ENCODE measurements at regions not wholly inside any gene's neighbourhood (a gene's known extent, or its start where the extent isn't known, plus 50 kb on each side); places are given as distances from the start of the nearest gene placed in this dataset.

DNA sequence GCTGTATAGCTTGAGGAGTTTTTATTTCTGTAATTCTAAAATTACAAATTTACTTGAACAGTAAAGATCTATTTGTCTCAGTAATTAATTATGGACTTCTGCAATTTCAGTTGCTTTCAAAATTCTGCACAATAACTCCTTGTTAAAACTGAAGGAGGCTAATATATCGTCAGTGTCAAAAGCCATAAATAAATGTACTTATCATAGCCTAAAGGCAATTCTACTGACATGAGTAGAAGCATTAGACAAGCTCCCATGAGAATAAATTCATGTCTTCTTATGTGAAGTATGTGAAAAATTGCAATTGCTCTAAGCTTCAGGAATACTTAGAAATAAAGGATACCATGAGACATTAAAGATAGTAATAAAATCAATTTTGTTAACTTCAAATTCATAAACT is 381.2 kb upstream of the PCDH10 start:
- intact Hi-C loops (cut with micrococcal nuclease): no loop called here
- no peaks in the 10 kb centered on the region for H3F3A ChIP-seq (ENCODE audit: low read length, unreplicated experiment)
- POLR2A ChIA-PET (ENCODE audit: unreplicated experiment): no interaction called here
- H3K9me2 ChIP-seq (replicated peaks; ENCODE audit: low read length): no peaks in the 10 kb centered on the region
- H3K4me3 ChIP-seq (ENCODE audit: low read length): no peak overlapping the region
- H3K36me3 ChIP-seq (ENCODE audit: low read depth, low read length): no peaks in the 10 kb centered on the region
- no peak for TF ChIP-seq EZH2 (IDR thresholded peaks at IDR 0.05; ENCODE audit: low read length, unreplicated experiment)
- no peak overlapping the region for H3K9ac ChIP-seq (ENCODE audit: low read length)
- no peaks in the 10 kb centered on the region for H3K9me3 ChIP-seq (ENCODE audit: low read length)
- H3K27me3 ChIP-seq (ENCODE audit: low read length): no peaks in the 10 kb centered on the region
- no peak overlapping the region for H3K27ac ChIP-seq (ENCODE audit: low read length)
- ATAC-seq: no peak
- BruUV-seq (replicated peaks): no TSS peak
- no peaks in the 10 kb centered on the region for H3K4me1 ChIP-seq (ENCODE audit: insufficient read depth, low read length)
- no peaks in the 10 kb centered on the region for H4K20me1 ChIP-seq (ENCODE audit: low read length)
- no peaks in the 10 kb centered on the region for H3K79me2 ChIP-seq (ENCODE audit: low read length)
- no peak overlapping the region for H2AFZ ChIP-seq (ENCODE audit: low read length)
- no peak for DNase-seq
- no peak overlapping the region for H3K4me2 ChIP-seq (ENCODE audit: low read length)
- CTCF ChIA-PET: no interaction called here

GRCh38 chr4:132770776-132771175 is 378.3 kb upstream of the PCDH10 start:
- CTCF ChIA-PET: no interaction called here
- H3K4me3 ChIP-seq (ENCODE audit: low read length): no peak overlapping the region
- H3K4me2 ChIP-seq (ENCODE audit: low read length): no peak overlapping the region

DNA sequence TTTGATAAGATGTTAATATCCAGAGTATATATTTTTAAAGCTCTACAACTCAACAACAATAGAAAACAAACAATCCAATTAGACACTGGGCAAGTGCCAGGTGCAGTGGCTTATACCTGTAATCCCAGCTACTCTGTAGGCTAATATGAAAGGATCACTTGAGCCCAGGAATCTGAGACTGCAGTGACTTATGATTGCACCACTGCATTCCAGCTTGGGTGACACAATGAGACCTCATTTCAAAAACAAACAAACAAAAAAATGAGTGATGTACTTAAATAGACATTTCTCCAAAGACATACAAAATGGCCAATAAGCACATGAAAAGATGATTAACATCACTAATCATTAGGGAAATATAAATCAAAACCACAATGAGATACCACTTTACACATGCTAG is 356.8 kb upstream of the PCDH10 start:
- CTCF ChIA-PET: no interaction called here
- POLR2A ChIA-PET (ENCODE audit: unreplicated experiment): interaction anchor here (0.6 kb wide), 1 partner anchor 357 kb away, joined by 5 read pairs; the partner anchor contains the start of gene PCDH10
- peak; percentile 37 for DNase-seq
- Histone ChIP-seq H4K20me1 (ENCODE audit: low read length) (no peaks in the 10 kb centered on the region), H3K27me3 (ENCODE audit: low read length) (no peaks in the 10 kb centered on the region), H3K4me3 (ENCODE audit: low read length) (no peak overlapping the region), H3K9ac (ENCODE audit: low read length) (no peak overlapping the region), H3K4me2 (ENCODE audit: low read length) (no peak overlapping the region), H3K79me2 (ENCODE audit: low read length) (no peaks in the 10 kb centered on the region), H3K27ac (ENCODE audit: low read length) (no peak overlapping the region), H3K36me3 (ENCODE audit: low read depth, low read length) (no peaks in the 10 kb centered on the region), H3K9me2 (replicated peaks; ENCODE audit: low read length) (no peaks in the 10 kb centered on the region), H3K9me3 (ENCODE audit: low read length) (no peaks in the 10 kb centered on the region), H2AFZ (ENCODE audit: low read length) (no peak overlapping the region), H3F3A (ENCODE audit: low read length, unreplicated experiment) (no peaks in the 10 kb centered on the region), H3K4me1 (ENCODE audit: insufficient read depth, low read length) (no peaks in the 10 kb centered on the region)
- no TSS peak for BruUV-seq (replicated peaks)
- intact Hi-C loops (cut with micrococcal nuclease): no loop called here
- ATAC-seq: peak; percentile 40; the same call in 1 of the 2 replicates
- TF ChIP-seq EZH2 (IDR thresholded peaks at IDR 0.05; ENCODE audit: low read length, unreplicated experiment) (no peak), EZH2phosphoT487 (IDR thresholded peaks at IDR 0.05; ENCODE audit: borderline replicate concordance, low read length) (no peak)
- TF ChIP-seq, protein P1, sequence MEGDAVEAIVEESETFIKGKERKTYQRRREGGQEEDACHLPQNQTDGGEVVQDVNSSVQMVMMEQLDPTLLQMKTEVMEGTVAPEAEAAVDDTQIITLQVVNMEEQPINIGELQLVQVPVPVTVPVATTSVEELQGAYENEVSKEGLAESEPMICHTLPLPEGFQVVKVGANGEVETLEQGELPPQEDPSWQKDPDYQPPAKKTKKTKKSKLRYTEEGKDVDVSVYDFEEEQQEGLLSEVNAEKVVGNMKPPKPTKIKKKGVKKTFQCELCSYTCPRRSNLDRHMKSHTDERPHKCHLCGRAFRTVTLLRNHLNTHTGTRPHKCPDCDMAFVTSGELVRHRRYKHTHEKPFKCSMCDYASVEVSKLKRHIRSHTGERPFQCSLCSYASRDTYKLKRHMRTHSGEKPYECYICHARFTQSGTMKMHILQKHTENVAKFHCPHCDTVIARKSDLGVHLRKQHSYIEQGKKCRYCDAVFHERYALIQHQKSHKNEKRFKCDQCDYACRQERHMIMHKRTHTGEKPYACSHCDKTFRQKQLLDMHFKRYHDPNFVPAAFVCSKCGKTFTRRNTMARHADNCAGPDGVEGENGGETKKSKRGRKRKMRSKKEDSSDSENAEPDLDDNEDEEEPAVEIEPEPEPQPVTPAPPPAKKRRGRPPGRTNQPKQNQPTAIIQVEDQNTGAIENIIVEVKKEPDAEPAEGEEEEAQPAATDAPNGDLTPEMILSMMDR (conservative IDR thresholded peaks at IDR 0.05; ENCODE audit: low read depth, low read length): no peak

More at GRCh38 chr4:132770776-132771175, 378.3 kb upstream of the PCDH10 start:
- Histone ChIP-seq H2AFZ (ENCODE audit: low read length) (no peak overlapping the region), H3F3A (ENCODE audit: low read length, unreplicated experiment) (no peaks in the 10 kb centered on the region), H3K9me3 (ENCODE audit: low read length) (no peaks in the 10 kb centered on the region), H3K36me3 (ENCODE audit: low read depth, low read length) (no peaks in the 10 kb centered on the region), H3K27ac (ENCODE audit: low read length) (no peak overlapping the region), H3K79me2 (ENCODE audit: low read length) (no peaks in the 10 kb centered on the region), H3K9ac (ENCODE audit: low read length) (no peak overlapping the region), H4K20me1 (ENCODE audit: low read length) (no peaks in the 10 kb centered on the region), H3K27me3 (ENCODE audit: low read length) (no peaks in the 10 kb centered on the region), H3K9me2 (replicated peaks; ENCODE audit: low read length) (no peaks in the 10 kb centered on the region), H3K4me1 (ENCODE audit: insufficient read depth, low read length) (no peaks in the 10 kb centered on the region)
- intact Hi-C loops (cut with micrococcal nuclease): no loop called here
- ATAC-seq (no peak), DNase-seq (no peak)
- no TSS peak for BruUV-seq (replicated peaks)
- TF ChIP-seq EZH2phosphoT487 (IDR thresholded peaks at IDR 0.05; ENCODE audit: borderline replicate concordance, low read length): no peak
- POLR2A ChIA-PET (ENCODE audit: unreplicated experiment): no interaction called here

- H3K4me2 ChIP-seq (ENCODE audit: low read length): no peak overlapping the region
- ATAC-seq (no peak; the same call in 1 of the 2 replicates), DNase-seq (no peak)
- BruUV-seq (replicated peaks): no TSS peak
- no peaks in the 10 kb centered on the region for H3F3A ChIP-seq (ENCODE audit: low read length, unreplicated experiment)
- no peaks in the 10 kb centered on the region for H3K36me3 ChIP-seq (ENCODE audit: low read depth, low read length)
- no peak overlapping the region for H3K9ac ChIP-seq (ENCODE audit: low read length)
- ChIA-PET CTCF (no interaction called here), POLR2A (ENCODE audit: unreplicated experiment) (no interaction called here)
- H3K79me2 ChIP-seq (ENCODE audit: low read length): no peaks in the 10 kb centered on the region
- no peaks in the 10 kb centered on the region for H4K20me1 ChIP-seq (ENCODE audit: low read length)
- H3K27ac ChIP-seq (ENCODE audit: low read length): no peak overlapping the region
- no peaks in the 10 kb centered on the region for H3K9me3 ChIP-seq (ENCODE audit: low read length)
- H3K4me3 ChIP-seq (ENCODE audit: low read length): no peak overlapping the region
- no peaks in the 10 kb centered on the region for H3K4me1 ChIP-seq (ENCODE audit: insufficient read depth, low read length)
- no peaks in the 10 kb centered on the region for H3K27me3 ChIP-seq (ENCODE audit: low read length)
- intact Hi-C loops (cut with micrococcal nuclease): no loop called here
- H3K9me2 ChIP-seq (replicated peaks; ENCODE audit: low read length): no peaks in the 10 kb centered on the region
- TF ChIP-seq, protein P1 (conservative IDR thresholded peaks at IDR 0.05; ENCODE audit: low read depth, low read length): no peak
- TF ChIP-seq EZH2 (IDR thresholded peaks at IDR 0.05; ENCODE audit: low read length, unreplicated experiment) (no peak), EZH2phosphoT487 (IDR thresholded peaks at IDR 0.05; ENCODE audit: borderline replicate concordance, low read length) (no peak)
- no peak overlapping the region for H2AFZ ChIP-seq (ENCODE audit: low read length)
Observed at GRCh38 chr4:132797856-132798255, 351.2 kb upstream of the PCDH10 start.
